ENCODE measurements at regions not wholly inside any gene's neighbourhood (a gene's known extent, or its start where the extent isn't known, plus 50 kb on each side); places are given as distances from the start of the nearest gene placed in this dataset.

GRCh38 chr2:150165988-150166312, 321.5 kb downstream of the RND3 start:
- TF ChIP-seq CTCF (optimal IDR thresholded peaks at IDR 0.05 in 1 of 3, IDR thresholded peaks at IDR 0.05 in 1 of 3, conservative IDR thresholded peaks at IDR 0.05 in 1 of 3; ENCODE audit: extremely low read depth in 1 of 3, insufficient read depth in 2 of 3, low read length in 3 of 3) = no peak
- no peak for TF ChIP-seq EZH2 (IDR thresholded peaks at IDR 0.05; ENCODE audit: low read length)

Data from keratinocyte (primary cell).